B cell (primary cell): ENCODE measurements at regions not wholly inside any gene's neighbourhood (a gene's known extent, or its start where the extent isn't known, plus 50 kb on each side); places are given as distances from the start of the nearest gene placed in this dataset.

Experiments used
- ATAC-seq: fragments of 200-7000 bp; cut with Tn5 transposase; one replicate; pipeline ENCODE4 v1.10.0; 2021; ENCODE audit warnings: low read depth, mild to moderate bottlenecking, moderate number of reproducible peaks, moderate library complexity
- CTCF ChIA-PET: fragments of 350-600 bp; sonication (Branson Sonifier 250); formaldehyde crosslinking; loops from one replicate; lab custom pipeline; 2021; ENCODE audit warnings: antibody characterized with exemption, inconsistent platforms; lab: Charles Lee
- POLR2A ChIA-PET: fragments of 350-600 bp; sonication (Branson Sonifier 250); formaldehyde crosslinking; loops from one replicate; lab custom pipeline; 2021; ENCODE audit warnings: antibody characterized with exemption; lab: Charles Lee
- DNase-seq: peaks from one replicate; pipeline ENCODE4 v3.0.0; 2013
- H2AFZ ChIP-seq: 2 replicates; pipeline ENCODE4 v1.6.1; 2012; ENCODE audit warnings: mild to moderate bottlenecking, low read depth, low read length; ENCODE audit not compliant: insufficient read depth, poor library complexity, severe bottlenecking
- H3K27ac ChIP-seq, 2 donors: 1 replicate in 1 of 2; 2 replicates in 1 of 2; pipeline ENCODE4 v1.5.1; 2012 to 2013; ENCODE audit warnings: low read length in 2 of 2, mild to moderate bottlenecking in 2 of 2, moderate library complexity in 1 of 2
- H3K27me3 ChIP-seq, 4 experiments: fragments of 200-600 bp in 1 of 4; sonication (generic) in 1 of 4; replicated peaks in 1 of 4; 1 replicate in 2 of 4; 2 replicates in 2 of 4; pipeline versions ENCODE4 v1.6.1 to v1.7.0; 2013 to 2016; ENCODE audit warnings: low read length in 3 of 4, mild to moderate bottlenecking in 2 of 4, mixed read lengths in 1 of 4, moderate library complexity in 1 of 4; ENCODE audit not compliant: insufficient read depth in 4 of 4, control insufficient read depth in 3 of 4; ENCODE audit errors: control extremely low read depth in 1 of 4
- H3K36me3 ChIP-seq, 2 experiments: replicated peaks in 1 of 2; 1 replicate in 1 of 2; 2 replicates in 1 of 2; pipeline versions ENCODE4 v1.6.1 to v1.7.1; 2013; ENCODE audit warnings: low read length in 1 of 2; ENCODE audit not compliant: insufficient read depth in 2 of 2, control insufficient read depth in 1 of 2; ENCODE audit errors: control extremely low read depth in 1 of 2, extremely low read depth in 1 of 2
- H3K4me1 ChIP-seq, 2 donors: fragments of 200-600 bp in 1 of 2; sonication (generic) in 1 of 2; 1 replicate in 1 of 2; 2 replicates in 1 of 2; pipeline versions ENCODE4 v1.5.1 to v1.6.1; 2013 to 2017; ENCODE audit warnings: low read length in 2 of 2; ENCODE audit not compliant: control insufficient read depth in 2 of 2, insufficient read depth in 2 of 2
- H3K4me2 ChIP-seq: replicated peaks from 2 replicates; pipeline ENCODE3; 2012; ENCODE audit warnings: mild to moderate bottlenecking, low read depth, low read length; ENCODE audit not compliant: poor library complexity, severe bottlenecking
- H3K4me3 ChIP-seq, 5 experiments: fragments of 200-600 bp in 1 of 5; sonication (generic) in 1 of 5; 1 replicate in 3 of 5; 2 replicates in 2 of 5; pipeline versions ENCODE4 v1.5.1 to v1.7.0; 2011 to 2016; ENCODE audit warnings: low read length in 4 of 5, mild to moderate bottlenecking in 4 of 5, low read depth in 2 of 5, control low read depth in 1 of 5, moderate library complexity in 1 of 5; ENCODE audit not compliant: insufficient read depth in 1 of 5; ENCODE audit errors: control extremely low read depth in 1 of 5, extremely low read depth in 1 of 5
- H3K79me2 ChIP-seq: fragments of 200-600 bp; sonication (generic); one replicate; pipeline ENCODE4 v1.6.0; 2016; ENCODE audit warnings: low read length; ENCODE audit not compliant: control insufficient read depth, insufficient read depth
- H3K9ac ChIP-seq: fragments of 200-600 bp; sonication (generic); 2 replicates; pipeline ENCODE4 v1.6.1; 2017; ENCODE audit warnings: mild to moderate bottlenecking, low read length, moderate library complexity
- H3K9me3 ChIP-seq, 3 donors: one replicate each; pipeline versions ENCODE4 v1.6.1 to v1.7.1; 2013; ENCODE audit warnings: low read length in 2 of 3; ENCODE audit not compliant: control insufficient read depth in 2 of 3, insufficient read depth in 1 of 3; ENCODE audit errors: control extremely low read depth in 1 of 3
- H4K20me1 ChIP-seq: 2 replicates; pipeline ENCODE4 v1.6.0; 2012; ENCODE audit warnings: mild to moderate bottlenecking, low read length; ENCODE audit not compliant: insufficient read depth, control insufficient read depth, poor library complexity, severe bottlenecking
- H3K27ac Mint-ChIP-seq: one replicate; pipeline ENCODE4 v1.8.0; 2021; ENCODE audit warnings: mixed read lengths
- H3K27me3 Mint-ChIP-seq: one replicate; pipeline ENCODE4 v1.8.0; 2021; ENCODE audit warnings: mixed read lengths
- H3K4me1 Mint-ChIP-seq: one replicate; pipeline ENCODE4 v1.8.0; 2021; ENCODE audit warnings: mixed read lengths
- H3K4me3 Mint-ChIP-seq: one replicate; pipeline ENCODE4 v1.8.0; 2021; ENCODE audit warnings: mixed read lengths
- H3K9me3 Mint-ChIP-seq: one replicate; pipeline ENCODE4 v1.8.0; 2022; ENCODE audit warnings: mixed read lengths; ENCODE audit not compliant: insufficient read depth
- EZH2 ChIP-seq: IDR thresholded peaks from 2 replicates; pipeline ENCODE4 v1.6.1; 2012; ENCODE audit warnings: borderline replicate concordance, low read depth, mild to moderate bottlenecking, moderate library complexity, low read length; ENCODE audit not compliant: insufficient read depth, poor library complexity, severe bottlenecking
- WGBS: methylation state at CpG from one replicate; pipeline ENCODE4 v1.1.5; 2013; ENCODE audit warnings: missing lambda C conversion rate; ENCODE audit not compliant: insufficient coverage; 5-methylcytosine and 5-hydroxymethylcytosine counted together
- intact Hi-C: fragments of 100-400 bp; cut with micrococcal nuclease; formaldehyde crosslinking; loops from one replicate; pipeline ENCODE4 v1.10.0; 2022
- TF ChIP-seq, protein P1 (sequence below): fragments of 200-600 bp; IDR thresholded peaks from one replicate; pipeline ENCODE4 v1.8.0; 2022; ENCODE audit warnings: antibody characterized with exemption, mild to moderate bottlenecking

GRCh38 chr2:234405462-234405861 is 91.4 kb downstream of the ARL4C start:
- 100% methylated on average over 1 of the region's 2 CpGs for WGBS
- CTCF ChIA-PET = no interaction called here
- Histone ChIP-seq H3K36me3 (no peaks in the 10 kb centered on the region), H4K20me1 (no peaks in the 10 kb centered on the region), H3K9me3 (no peaks in the 10 kb centered on the region), H3K27me3 (no peaks in the 10 kb centered on the region), H2AFZ (no peak overlapping the region), H3K27ac (no peak overlapping the region), H3K4me2 (peak overlapping the region; percentile 6), H3K79me2 (no peaks in the 10 kb centered on the region), H3K4me3 (no peak overlapping the region), H3K4me1 (peaks cover 7 to 9% of the 10 kb centered on the region in 2 donors), H3K9ac (no peak overlapping the region)
- intact Hi-C loops = no loop called here
- DNase-seq (no peak), ATAC-seq (no peak)
- Mint-ChIP-seq H3K4me1 (peaks cover 16% of the 10 kb centered on the region), H3K4me3 (no peak overlapping the region), H3K27me3 (peaks cover 4% of the 10 kb centered on the region), H3K27ac (no peak overlapping the region), H3K9me3 (no peaks in the 10 kb centered on the region)
- TF ChIP-seq, protein P1, sequence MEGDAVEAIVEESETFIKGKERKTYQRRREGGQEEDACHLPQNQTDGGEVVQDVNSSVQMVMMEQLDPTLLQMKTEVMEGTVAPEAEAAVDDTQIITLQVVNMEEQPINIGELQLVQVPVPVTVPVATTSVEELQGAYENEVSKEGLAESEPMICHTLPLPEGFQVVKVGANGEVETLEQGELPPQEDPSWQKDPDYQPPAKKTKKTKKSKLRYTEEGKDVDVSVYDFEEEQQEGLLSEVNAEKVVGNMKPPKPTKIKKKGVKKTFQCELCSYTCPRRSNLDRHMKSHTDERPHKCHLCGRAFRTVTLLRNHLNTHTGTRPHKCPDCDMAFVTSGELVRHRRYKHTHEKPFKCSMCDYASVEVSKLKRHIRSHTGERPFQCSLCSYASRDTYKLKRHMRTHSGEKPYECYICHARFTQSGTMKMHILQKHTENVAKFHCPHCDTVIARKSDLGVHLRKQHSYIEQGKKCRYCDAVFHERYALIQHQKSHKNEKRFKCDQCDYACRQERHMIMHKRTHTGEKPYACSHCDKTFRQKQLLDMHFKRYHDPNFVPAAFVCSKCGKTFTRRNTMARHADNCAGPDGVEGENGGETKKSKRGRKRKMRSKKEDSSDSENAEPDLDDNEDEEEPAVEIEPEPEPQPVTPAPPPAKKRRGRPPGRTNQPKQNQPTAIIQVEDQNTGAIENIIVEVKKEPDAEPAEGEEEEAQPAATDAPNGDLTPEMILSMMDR = no peak
- no peak for TF ChIP-seq EZH2
- POLR2A ChIA-PET = no interaction called here

DNA sequence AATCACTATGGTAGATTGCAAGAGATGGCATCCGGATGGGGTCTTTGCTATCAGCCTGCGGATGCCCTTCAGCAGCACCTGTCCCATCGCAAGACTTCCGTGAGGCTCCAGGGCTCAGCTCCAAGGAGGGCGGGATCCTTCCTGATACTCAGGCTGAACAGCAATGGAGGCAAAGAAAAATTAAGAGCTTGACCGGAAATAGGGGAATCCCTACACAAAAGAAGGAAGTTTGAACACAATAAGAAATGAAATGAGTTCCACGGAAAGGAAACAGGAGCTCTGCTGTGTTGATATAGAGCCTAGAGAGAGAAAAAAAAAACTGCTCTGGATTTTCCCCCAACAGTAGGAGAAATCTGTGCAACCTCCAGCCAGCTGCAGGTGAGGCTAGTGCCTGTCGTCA is 91.9 kb downstream of the ARL4C start:
- Histone ChIP-seq H3K4me1 (peaks cover 7 to 9% of the 10 kb centered on the region in 2 donors), H3K27ac (no peak overlapping the region), H4K20me1 (no peaks in the 10 kb centered on the region), H3K9me3 (no peaks in the 10 kb centered on the region), H3K36me3 (no peaks in the 10 kb centered on the region), H3K4me2 (peak overlapping the region; percentile 6), H3K79me2 (no peaks in the 10 kb centered on the region), H3K4me3 (no peak overlapping the region), H2AFZ (no peak overlapping the region), H3K9ac (no peak overlapping the region), H3K27me3 (no peaks in the 10 kb centered on the region)
- H3K9me3 Mint-ChIP-seq = no peaks in the 10 kb centered on the region
- 77% methylated on average over 6 of the region's 8 CpGs for WGBS
- POLR2A ChIA-PET = no interaction called here
- TF ChIP-seq, protein P1 = no peak
- no peak for TF ChIP-seq EZH2
- no peak overlapping the region for H3K27ac Mint-ChIP-seq
- H3K4me3 Mint-ChIP-seq = no peak overlapping the region
- CTCF ChIA-PET = no interaction called here
- intact Hi-C loops = no loop called here
- H3K4me1 Mint-ChIP-seq = peaks cover 13% of the 10 kb centered on the region
- ATAC-seq = no peak
- no peak for DNase-seq
- peaks cover 4% of the 10 kb centered on the region for H3K27me3 Mint-ChIP-seq
